ENCODE measurements at regions not wholly inside any gene's neighbourhood (a gene's known extent, or its start where the extent isn't known, plus 50 kb on each side); places are given as distances from the start of the nearest gene placed in this dataset.
"Not testable (repeated sequence)": the region's sequence is repeated elsewhere in the genome, so short reads cannot be mapped to it uniquely, and the experiment has no call there.

DNA sequence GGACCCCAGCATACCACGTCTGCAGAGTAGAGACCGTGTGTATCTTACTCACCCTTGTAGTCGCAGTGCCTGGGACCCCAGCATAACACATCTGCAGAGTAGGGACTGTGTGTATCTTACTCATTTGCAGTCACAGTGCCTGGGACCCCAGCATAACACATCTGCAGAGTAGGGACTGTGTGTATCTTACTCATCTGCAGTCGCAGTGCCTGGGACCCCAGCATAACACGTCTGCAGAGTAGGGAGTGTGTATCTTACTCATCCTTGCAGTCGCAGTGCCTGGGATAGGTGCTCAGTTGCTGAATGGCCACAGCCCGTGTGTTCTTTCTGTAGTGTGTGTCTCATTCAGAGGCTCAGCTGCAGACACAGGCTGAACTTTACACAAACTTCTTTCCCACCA is 71.4 kb upstream of the FRG1 start:
- DNase-seq (ENCODE audit: low read depth, low spot score): no peak
- in situ Hi-C loops (cut with HindIII; ENCODE audit: low pct_unique_long_range_greater_than_20kb, low sequenced_read_pairs): no loop called here

DNA sequence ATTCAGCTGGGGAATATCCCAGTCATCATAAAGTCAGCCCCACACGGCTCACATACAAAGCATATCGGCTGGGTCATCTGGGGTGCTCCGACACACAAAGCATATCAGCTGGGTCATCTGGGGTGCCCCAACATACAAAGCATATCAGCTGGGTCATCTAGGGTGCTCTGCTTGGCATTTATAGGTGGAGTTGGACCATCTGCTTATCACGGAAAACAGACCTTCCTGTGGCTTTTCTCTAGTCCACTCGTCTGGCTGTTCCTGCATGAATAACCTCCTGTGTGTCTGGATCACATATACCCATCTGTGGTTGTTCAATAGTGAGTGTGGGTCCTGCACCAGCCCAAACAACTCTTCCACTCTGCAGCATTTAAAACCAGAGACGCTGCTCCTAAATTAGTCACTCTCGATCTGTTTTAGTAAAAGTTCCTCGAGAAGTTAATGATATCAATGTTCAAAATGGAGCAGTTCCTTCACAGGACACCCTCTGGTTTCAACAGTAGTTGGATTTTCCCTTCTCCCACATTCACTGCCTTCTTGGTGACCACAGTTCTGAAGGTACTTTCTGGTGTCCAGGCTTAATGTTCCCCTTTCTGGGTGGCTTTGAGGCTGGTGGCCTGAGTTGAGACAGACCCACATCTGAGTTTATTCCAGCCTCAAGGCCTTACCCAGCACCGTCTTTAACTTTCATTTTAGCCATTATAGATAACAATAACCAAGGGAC is 70.0 kb upstream of the FRG1 start:
- in situ Hi-C loops (cut with HindIII; ENCODE audit: low pct_unique_long_range_greater_than_20kb, low sequenced_read_pairs): no loop called here

DNA sequence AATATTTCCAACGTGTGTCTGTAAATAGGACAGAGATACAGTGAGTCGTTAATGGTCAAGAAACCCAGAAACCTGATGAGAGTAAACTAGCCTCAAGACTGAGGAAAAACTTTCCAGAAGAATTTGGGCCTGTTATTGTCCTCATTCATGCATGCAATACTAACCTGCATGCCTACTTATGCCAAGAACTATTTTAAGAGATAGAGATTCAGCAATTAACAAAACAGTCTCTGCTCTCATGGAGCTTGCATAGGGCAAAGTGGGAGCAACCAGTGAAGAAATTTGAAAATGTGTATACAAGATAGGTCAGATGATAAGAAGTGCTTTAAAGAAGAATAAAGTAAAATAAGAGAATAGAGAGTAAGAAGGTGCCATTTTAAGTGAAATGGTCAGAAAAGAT is 66.1 kb upstream of the FRG1 start:
- in situ Hi-C loops (cut with HindIII; ENCODE audit: low pct_unique_long_range_greater_than_20kb, low sequenced_read_pairs): no loop called here
- DNase-seq (ENCODE audit: low read depth, low spot score): no peak

More for the DNA sequence above, 70.0 kb upstream of the FRG1 start:
- no peak for DNase-seq (ENCODE audit: low read depth, low spot score)

DNA sequence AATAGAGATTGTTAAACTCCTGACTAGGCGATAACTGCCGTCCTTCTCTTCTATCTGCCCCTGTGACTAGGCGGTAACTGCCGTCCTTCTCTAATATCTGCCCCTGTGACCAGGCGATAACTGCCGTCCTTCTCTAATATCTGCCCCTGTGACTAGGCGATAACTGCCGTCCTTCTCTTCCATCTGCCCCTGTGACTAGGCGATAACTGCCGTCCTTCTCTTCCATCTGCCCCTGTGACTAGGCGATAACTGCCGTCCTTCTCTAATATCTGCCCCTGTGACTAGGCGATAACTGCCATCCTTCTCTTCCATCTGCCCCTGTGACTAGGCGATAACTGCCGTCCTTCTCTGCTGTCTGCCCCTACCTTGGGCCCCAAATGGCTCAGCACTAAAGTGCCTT is 59.5 kb upstream of the FRG1 start:
- DNase-seq (ENCODE audit: low read depth, low spot score); in situ Hi-C loops (cut with HindIII; ENCODE audit: low pct_unique_long_range_greater_than_20kb, low sequenced_read_pairs): not testable (repeated sequence)

DNA sequence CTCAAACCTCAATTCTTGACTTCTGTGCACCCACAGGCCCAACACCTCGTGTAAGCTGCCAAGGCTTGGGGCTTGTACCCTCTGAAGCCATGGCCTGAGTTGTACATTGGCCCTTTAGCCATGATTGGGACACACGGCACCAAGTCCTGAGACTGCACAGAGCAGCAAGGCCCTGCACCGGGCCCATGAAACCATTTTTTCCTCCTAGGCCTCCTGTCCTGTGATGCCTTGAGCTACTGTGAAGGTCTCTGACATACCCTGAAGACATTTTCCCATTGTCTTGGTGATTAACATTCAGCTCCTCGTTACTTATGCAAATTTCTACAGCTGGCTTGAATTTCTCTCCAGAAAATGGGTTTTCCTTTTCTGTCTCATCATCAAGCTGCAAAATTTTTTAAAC is 52.3 kb upstream of the FRG1 start:
- DNase-seq (ENCODE audit: low read depth, low spot score); in situ Hi-C loops (cut with HindIII; ENCODE audit: low pct_unique_long_range_greater_than_20kb, low sequenced_read_pairs): not testable (repeated sequence)

Small RNA genes in the stretch of these regions (small RNA-seq; reads per million reads assigned to genes)
- gene RNU1-51P (0 reads per million in 2 experiments), gene RNU7-192P (0 reads per million in 2 experiments)
